ENCODE measurements at regions not wholly inside any gene's neighbourhood (a gene's known extent, or its start where the extent isn't known, plus 50 kb on each side); places are given as distances from the start of the nearest gene placed in this dataset.
"Not testable (repeated sequence)": the region's sequence is repeated elsewhere in the genome, so short reads cannot be mapped to it uniquely, and the experiment has no call there.

GRCh38 chrX:96002431-96002830 is 682.2 kb upstream of the DIAPH2 start:
- no peak for DNase-seq

- DNase-seq: no peak
Observed at GRCh38 chrX:96004386-96004785, 680.3 kb upstream of the DIAPH2 start.

GRCh38 chrX:96006281-96006680 is 678.4 kb upstream of the DIAPH2 start:
- no peak for DNase-seq

- DNase-seq: no peak
Observed at GRCh38 chrX:96027407-96027806, 657.2 kb upstream of the DIAPH2 start.

- no peak for DNase-seq
Observed at GRCh38 chrX:96052078-96052477, 632.6 kb upstream of the DIAPH2 start.

- DNase-seq: no peak
Observed at GRCh38 chrX:96081891-96082290, 602.8 kb upstream of the DIAPH2 start.

GRCh38 chrX:96094616-96095015 is 590.0 kb upstream of the DIAPH2 start:
- DNase-seq: no peak

- no peak for DNase-seq
Observed at GRCh38 chrX:96098471-96098870, 586.2 kb upstream of the DIAPH2 start.

- DNase-seq: no peak
Observed at GRCh38 chrX:96102997-96103396, 581.6 kb upstream of the DIAPH2 start.

GRCh38 chrX:96112689-96113088 is 572.0 kb upstream of the DIAPH2 start:
- no peak for DNase-seq

GRCh38 chrX:96126182-96126581 is 558.5 kb upstream of the DIAPH2 start:
- no peak for DNase-seq

GRCh38 chrX:96128058-96128457 is 556.6 kb upstream of the DIAPH2 start:
- DNase-seq: not testable (repeated sequence)

GRCh38 chrX:96140796-96141195 is 543.8 kb upstream of the DIAPH2 start:
- no peak for DNase-seq

GRCh38 chrX:96147681-96148080 is 537.0 kb upstream of the DIAPH2 start:
- no peak for DNase-seq

- no peak for DNase-seq
Observed at GRCh38 chrX:96170626-96171025, 514.0 kb upstream of the DIAPH2 start.

GRCh38 chrX:96176921-96177320 is 507.7 kb upstream of the DIAPH2 start:
- no peak for DNase-seq

GRCh38 chrX:96181605-96182004 is 503.0 kb upstream of the DIAPH2 start:
- DNase-seq: no peak

GRCh38 chrX:96182366-96182765 is 502.3 kb upstream of the DIAPH2 start:
- no peak for DNase-seq

- no peak for DNase-seq
Observed at GRCh38 chrX:96183391-96183790, 501.3 kb upstream of the DIAPH2 start.

GRCh38 chrX:96183843-96184242 is 500.8 kb upstream of the DIAPH2 start:
- peak; percentile 12 for DNase-seq

- no peak for DNase-seq
Observed at GRCh38 chrX:96204928-96205327, 479.7 kb upstream of the DIAPH2 start.

- DNase-seq: no peak
Observed at GRCh38 chrX:96211953-96212352, 472.7 kb upstream of the DIAPH2 start.

- not testable (repeated sequence) for DNase-seq
Observed at GRCh38 chrX:96214681-96215080, 470.0 kb upstream of the DIAPH2 start.

- no peak for DNase-seq
Observed at GRCh38 chrX:96224279-96224678, 460.4 kb upstream of the DIAPH2 start.

GRCh38 chrX:96244955-96245354 is 439.7 kb upstream of the DIAPH2 start:
- peak; percentile 25 for DNase-seq

GRCh38 chrX:96246436-96246835 is 438.2 kb upstream of the DIAPH2 start:
- no peak for DNase-seq

Measured in NCI-H1105 treated with DMSO at 0.1 percent for 48 hours (cell line).